MM.1S (cell line): ENCODE measurements at regions not wholly inside any gene's neighbourhood (a gene's known extent, or its start where the extent isn't known, plus 50 kb on each side); places are given as distances from the start of the nearest gene placed in this dataset.

Experiments
- EZH2 ChIP-seq: fragments of 300-600 bp; sonication (generic); optimal IDR thresholded peaks from 2 replicates; pipeline ENCODE3; 2017; ENCODE audit warnings: low read depth, mild to moderate bottlenecking, antibody characterized with exemption, low read length, mixed read lengths
- EZH2phosphoT487 ChIP-seq: fragments of 300-600 bp; sonication (generic); IDR thresholded peaks from 2 replicates; pipeline ENCODE4 v1.6.1; 2018; ENCODE audit warnings: antibody characterized with exemption, low read length
- TF ChIP-seq, protein P1 (sequence below): fragments of 300-600 bp; sonication (generic); IDR thresholded peaks from 2 replicates; pipeline ENCODE4 v1.5.1; 2016; ENCODE audit warnings: antibody characterized with exemption, low read length, mixed read lengths

GRCh38 chr6:99745651-99746050, 139.0 kb downstream of the PRDM13 start:
- TF ChIP-seq, protein P1, sequence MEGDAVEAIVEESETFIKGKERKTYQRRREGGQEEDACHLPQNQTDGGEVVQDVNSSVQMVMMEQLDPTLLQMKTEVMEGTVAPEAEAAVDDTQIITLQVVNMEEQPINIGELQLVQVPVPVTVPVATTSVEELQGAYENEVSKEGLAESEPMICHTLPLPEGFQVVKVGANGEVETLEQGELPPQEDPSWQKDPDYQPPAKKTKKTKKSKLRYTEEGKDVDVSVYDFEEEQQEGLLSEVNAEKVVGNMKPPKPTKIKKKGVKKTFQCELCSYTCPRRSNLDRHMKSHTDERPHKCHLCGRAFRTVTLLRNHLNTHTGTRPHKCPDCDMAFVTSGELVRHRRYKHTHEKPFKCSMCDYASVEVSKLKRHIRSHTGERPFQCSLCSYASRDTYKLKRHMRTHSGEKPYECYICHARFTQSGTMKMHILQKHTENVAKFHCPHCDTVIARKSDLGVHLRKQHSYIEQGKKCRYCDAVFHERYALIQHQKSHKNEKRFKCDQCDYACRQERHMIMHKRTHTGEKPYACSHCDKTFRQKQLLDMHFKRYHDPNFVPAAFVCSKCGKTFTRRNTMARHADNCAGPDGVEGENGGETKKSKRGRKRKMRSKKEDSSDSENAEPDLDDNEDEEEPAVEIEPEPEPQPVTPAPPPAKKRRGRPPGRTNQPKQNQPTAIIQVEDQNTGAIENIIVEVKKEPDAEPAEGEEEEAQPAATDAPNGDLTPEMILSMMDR = no peak
- TF ChIP-seq EZH2phosphoT487 (no peak), EZH2 (no peak)
